HG03378 (cell line): ENCODE measurements at regions not wholly inside any gene's neighbourhood (a gene's known extent, or its start where the extent isn't known, plus 50 kb on each side); places are given as distances from the start of the nearest gene placed in this dataset.

Experiments
- ATAC-seq: cut with Tn5 transposase; IDR thresholded peaks from one replicate; pipeline ENCODE4 v1.9.1; 2021; ENCODE audit warnings: mild to moderate bottlenecking, moderate library complexity; ENCODE audit not compliant: unreplicated experiment

DNA sequence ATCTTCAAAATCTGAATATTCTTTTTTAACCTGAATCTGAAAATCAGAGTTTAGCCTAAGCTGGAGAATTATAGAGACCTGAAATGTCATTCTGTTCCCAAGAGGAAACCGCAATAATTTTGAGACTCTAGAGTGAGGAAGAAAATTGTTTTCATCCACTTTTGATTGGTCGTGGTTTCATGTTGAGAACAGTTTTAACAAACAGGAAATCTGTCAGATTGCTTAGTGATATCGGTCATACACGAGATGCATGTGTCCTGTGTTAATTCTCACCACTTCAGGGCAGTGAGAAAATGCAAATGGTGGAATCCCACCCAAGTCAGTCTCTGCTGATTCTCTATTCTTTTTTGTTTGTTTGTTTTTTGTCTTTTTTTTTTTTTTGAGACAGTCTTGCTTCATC, 1498.5 kb upstream of the TMEM132C start:
- no peak for ATAC-seq

DNA sequence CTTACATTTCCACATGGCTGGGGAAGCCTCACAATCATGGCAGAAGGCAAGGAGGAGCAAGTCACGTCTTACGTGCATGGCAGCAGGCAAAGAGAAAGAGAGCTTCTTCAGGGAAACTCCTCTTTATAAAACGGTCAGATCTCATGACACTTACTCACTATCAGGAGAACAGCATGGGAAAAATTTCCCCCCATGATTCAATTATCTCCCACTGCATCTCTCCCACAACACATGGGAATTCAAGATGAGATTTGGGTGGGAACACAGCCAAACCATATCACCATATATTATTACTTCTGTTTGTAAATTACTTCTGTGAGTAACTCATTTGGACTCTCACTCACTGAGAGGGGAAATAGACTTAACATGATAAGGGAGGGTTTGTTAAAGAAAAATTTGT, 1496.8 kb upstream of the TMEM132C start:
- no peak for ATAC-seq

DNA sequence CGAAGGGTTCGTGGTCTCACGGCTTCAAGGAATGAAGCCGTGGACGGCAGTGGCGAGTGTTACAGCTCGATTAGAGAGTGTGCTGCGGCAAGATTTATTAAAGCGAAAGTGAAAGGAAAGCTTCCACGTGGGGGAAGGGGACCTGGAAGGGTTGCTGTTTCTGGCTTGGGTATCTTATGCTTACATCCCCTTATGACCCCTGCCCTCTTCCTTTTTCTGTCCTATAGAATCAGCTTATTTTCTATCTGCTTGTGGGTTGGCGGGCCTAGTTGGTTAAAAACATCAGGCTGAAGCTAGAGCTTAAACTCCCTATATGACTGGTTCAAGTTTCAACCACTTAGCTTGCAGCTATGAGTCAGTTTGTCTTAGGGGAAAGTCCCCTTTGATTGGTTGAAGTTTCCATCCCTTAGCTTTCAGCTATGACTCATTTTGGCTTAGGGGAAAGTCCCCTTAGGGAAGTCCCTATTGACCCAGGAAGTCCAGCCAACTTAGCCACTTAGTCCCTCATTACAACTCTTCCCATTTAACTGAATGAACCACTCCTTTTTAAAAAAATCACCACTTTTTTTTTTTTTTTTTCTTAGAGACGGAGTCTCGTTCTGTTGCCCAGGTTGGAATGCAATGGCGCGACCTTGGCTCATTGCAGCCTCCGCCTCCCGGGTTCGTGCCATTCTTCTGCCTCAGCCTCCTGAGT, 1494.7 kb upstream of the TMEM132C start:
- ATAC-seq: peak; percentile 84

DNA sequence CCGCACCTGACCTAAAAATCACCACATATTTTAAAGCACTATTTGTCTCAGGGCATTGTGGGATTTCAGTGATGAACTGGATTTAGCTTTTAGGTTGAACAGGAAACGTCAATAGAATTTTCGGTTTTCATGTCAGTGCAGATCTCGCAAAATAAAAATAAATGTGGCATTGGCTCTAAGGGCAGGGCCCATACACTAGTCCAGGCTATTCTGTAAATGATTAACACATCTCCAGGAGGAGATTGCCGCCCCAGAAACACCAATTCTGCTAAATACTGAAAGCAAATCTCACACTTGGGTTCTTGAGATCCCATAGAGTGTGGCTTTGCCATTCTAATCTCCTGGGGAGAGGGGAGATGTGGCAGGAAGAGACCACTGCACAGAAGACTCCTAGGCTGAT, 1494.0 kb upstream of the TMEM132C start:
- no peak for ATAC-seq

DNA sequence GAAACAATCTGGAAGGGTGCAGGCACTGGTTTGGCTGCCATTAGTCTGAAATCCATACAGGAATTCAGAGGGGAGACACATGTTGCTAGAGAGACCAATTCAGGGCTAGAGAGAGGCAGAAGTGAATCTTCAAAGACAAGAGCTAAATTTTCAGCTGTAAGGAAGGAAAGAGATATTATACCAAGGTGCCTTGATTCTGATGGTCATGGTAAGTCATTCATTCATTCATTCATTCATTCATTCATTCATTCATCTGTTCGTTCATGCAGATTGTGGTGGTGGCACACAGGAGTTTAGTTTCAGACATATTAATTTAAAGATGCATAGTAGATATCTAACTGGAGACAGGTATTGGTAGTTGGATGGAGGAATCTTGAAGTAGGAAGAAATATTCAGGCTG, 1493.5 kb upstream of the TMEM132C start:
- no peak for ATAC-seq

DNA sequence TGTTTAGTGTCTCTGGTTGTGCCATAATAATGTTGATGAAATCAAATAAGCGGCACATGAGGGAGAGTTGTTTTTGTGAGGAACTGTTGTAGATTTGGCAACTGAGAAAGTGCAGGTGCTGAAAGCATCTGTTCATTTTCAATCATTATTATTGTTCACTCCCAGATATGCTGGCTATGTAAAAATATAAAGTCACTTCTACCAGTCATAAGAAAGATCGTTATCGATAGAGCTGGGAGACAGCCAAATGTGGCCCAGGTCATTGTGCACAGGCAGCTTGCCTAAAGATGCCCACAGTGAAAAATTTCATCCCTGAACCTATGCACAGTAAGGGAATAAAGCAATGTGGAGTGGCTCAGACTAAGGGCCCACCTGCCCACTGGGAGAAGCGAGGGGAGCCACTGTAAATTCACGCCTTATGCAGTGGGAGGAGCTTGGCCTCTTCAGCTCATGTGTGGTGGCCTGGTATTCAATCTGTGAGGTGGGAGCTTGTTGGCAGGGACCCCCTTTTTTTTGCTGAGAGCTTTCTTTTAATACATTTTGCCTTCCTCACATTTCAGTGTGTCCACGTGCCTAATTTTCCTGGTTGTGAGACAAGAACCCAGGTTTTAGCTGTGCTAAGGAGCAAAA, 1490.8 kb upstream of the TMEM132C start:
- ATAC-seq: no peak

DNA sequence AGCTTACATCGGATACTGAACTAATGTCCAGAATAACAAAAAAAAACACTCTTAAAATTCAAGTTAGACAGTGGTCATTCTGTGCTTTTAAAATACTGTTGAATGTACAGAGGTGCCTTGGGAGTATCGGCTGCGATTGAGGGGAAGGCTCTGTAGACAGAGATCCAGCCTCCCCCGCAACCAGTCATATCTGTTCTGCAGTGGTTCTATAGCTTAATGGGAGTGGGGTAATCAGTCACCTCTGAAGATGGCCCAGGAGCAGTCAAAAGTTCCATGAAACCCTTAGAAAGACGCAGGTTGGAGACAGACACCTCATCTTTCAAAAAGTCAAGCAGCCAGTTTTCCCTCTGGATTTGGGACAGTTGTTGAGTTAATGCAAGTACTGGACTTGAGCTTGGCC, 1486.6 kb upstream of the TMEM132C start:
- ATAC-seq: no peak

DNA sequence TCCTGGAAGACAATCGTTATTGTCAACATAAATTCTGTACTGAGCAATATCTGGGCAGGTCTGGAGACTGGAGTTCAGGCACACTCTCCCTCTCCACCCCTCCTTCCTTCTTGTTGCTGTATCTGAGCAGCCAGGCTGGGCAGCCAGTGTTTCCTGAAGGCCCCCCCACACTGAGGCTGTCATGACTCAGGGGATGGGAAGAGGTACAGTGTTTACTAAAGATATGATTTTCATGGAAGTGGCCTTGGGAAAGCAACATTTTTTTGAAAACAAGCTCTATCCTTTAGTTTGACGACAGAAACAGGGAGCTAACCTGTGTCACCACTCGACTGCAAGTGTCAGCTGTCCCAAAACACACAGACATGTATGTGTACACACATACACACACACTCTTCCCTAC, 1485.4 kb upstream of the TMEM132C start:
- ATAC-seq: no peak

DNA sequence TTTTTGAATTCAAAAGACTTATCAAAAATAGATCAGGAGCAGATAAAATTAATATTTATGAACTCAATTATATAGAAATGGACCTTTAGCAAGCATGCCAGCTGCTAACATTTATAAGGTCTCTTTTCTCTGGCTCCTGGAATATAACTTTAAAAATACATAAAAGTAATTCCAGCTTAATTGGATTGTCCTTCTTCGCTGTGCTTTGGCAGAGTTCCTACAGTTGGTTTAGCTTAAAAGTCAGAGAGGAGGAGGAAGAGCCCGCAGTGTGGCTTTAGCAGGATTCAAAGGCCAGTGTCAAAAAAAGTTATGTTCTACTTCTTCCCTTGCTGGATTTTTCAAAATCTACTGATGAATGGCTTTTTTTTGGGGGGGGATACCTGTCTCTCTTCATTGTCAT, 1484.9 kb upstream of the TMEM132C start:
- no peak for ATAC-seq

DNA sequence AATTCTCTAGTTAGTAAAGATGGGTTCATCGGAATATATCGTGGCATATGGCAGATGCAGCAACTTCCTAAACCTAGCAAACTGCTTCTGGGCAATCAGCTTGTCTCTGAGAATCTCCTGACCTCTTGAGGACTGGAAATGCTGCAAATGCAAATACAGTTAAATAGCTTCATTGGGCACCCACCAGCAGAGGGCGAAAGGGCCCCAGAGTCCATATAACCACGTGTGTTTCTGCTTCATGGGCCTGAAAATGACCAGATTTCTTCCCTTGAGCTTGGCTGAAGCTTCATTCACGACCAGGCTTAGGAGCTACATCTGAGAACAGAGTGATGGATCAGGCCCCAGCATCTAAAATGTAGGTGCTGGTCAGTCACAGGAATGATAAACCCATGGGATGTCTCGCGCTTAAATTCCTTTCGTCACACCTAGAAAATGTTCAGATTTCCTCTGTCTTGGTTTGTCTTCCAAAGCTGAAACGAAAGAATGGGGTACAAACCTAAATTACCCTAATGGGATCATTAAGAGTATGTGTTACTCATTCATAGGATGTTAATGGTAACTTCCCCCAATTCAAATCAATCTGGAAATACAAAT, 1482.5 kb upstream of the TMEM132C start:
- ATAC-seq: no peak

DNA sequence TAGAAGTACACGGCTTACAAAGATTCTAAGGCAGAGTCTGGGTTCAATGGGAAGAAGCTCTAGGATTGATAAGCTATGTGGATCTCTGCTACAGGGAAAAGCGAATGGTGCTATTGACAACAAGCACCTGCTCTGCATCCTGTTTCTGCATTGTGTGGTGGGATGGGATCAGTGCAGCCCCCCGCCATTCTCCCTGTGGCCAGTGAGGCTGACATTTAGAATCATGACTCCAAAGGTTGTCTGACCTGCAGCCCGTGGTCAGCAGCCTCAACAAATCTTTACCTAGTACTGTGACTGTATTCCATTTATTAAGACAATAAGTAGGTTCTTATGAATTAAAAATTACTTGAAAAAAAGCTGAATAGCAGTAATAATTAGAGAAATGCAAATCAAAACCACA, 1477.0 kb upstream of the TMEM132C start:
- no peak for ATAC-seq

DNA sequence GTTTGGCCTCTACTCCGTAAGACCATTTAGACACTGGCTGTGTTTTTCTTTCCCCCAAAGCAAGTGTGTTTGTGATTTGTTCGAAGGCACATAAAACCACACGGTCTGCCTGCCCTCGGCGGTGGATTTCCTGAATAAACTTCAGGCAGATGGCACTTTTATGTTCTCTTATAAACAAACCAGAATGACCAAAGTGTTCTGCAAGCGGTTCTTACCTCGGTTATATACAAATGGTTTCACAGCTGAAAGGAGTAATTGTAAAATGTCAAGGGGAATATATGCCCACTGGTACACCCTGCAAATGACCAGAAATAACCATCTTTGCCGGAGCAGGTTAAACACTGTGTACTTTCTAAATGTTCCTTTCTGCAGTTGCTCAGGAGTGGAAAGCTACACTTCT, 1475.8 kb upstream of the TMEM132C start:
- no peak for ATAC-seq

DNA sequence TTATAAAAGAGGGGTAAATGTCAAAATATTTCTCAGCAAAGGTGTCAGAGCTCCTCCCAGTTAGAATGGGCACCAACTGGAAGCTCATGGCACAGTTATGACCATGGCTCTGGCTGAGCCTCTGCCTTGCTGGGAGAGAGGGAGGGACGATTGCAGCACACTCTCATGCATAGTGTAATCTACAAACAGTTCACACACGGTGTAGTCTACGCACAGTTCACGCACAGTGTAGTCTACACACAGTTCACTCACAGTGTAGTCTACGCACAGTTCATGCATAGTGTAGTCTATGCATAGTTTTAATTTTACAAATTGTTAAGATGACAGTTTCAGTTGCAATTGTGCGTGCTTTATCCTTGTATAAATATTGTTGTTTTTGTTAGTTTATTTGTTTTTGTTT, 1474.6 kb upstream of the TMEM132C start:
- ATAC-seq: no peak

DNA sequence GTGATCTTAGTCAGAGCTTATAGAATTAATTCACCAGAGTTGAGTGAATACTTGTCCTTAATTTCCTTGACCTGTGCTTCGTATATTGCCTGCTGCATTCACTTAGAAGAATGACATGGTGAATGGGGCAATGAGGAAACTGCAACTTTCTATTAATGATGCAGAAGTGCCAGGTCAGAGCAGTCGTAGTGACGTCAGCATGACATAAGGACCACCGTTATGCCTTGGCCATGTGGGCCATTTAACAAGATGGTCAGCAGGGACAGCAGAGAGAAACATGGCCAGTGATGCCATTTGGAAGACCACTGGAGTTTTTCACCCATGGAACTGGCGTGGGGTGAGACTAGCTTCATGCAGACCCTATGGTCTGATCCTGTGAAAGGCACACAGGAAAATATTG, 1469.4 kb upstream of the TMEM132C start:
- no peak for ATAC-seq

DNA sequence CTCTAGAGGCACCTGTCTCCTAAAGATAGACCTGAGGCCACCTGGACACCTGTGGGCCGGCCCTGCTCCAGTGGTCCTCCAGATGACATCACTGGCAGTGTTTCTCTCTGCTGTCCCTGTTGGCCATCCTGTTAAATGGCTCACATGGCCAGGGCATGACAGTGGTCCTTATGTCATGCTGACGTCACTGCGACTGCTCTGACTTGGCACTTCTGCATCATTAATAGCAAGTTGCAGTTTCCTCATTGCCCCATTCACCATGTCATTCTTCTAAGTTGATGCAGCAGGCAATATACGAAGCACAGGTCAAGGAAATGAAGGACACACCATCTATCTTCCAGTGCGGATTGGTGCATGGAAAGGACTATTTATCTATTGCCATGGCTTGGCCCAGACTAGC, 1468.5 kb upstream of the TMEM132C start:
- ATAC-seq: no peak

DNA sequence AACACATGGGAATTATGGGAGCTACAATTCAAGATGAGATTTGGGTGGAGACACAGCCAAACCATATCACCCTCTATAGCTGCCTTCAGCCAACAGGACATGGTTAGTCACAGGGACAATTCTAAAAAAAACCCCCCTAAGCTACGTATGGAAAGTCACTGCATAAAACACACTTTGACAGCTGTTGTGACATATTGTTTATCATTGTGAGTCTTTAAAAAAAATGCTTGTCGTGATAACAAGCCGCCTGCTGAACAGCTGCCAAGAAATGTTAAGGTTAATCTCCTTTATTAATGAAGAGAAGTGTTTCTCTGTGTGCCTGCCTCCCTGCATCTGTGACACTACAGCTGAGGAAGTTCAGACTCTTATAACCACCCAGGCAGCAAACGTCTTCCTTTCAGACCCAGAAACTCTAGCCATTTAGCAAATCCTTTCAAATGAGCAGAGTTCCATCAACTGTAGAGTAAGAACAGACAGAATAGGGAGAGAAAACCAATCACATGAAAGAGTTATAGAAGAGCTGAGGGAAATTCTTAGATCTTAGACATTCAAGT, 1459.6 kb upstream of the TMEM132C start:
- no peak for ATAC-seq

DNA sequence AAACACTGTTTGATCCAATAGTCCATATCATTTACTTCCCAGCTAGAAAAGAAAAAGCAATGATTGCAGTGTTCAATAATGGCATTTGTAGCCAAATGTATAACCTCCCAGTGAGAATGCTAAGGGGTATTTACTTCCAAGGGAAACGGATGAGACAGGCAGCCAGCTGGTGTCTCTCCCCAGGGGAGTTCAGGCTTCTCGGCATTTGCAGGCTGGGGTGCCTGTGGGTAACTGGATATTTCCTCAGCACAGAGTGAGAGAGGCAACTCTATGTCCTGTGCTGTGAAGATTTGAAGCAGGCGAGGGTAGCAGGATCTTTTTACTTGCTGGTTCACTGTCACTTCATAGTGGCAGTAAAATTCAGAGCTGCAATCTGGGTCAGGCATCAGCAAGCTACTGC, 1455.6 kb upstream of the TMEM132C start:
- ATAC-seq: no peak

DNA sequence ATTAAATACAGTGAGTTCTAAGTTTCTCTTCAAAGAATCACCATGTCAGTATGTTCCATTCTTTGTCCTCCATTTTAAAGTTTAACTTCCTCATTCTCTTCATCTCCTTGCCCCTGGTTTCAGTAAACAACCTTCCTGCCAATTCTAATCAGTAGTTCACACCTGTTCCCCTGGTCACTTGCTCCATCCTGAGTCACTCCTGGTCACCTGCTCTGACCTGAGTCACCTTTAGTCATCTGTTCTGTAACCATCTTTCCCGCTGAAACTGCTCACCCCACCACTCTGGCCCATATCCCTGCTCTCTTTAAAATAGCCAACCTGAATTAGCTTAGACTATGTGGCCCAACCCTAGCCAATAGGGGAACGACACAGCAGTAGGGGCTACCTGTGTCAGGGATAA, 1447.4 kb upstream of the TMEM132C start:
- ATAC-seq: no peak

DNA sequence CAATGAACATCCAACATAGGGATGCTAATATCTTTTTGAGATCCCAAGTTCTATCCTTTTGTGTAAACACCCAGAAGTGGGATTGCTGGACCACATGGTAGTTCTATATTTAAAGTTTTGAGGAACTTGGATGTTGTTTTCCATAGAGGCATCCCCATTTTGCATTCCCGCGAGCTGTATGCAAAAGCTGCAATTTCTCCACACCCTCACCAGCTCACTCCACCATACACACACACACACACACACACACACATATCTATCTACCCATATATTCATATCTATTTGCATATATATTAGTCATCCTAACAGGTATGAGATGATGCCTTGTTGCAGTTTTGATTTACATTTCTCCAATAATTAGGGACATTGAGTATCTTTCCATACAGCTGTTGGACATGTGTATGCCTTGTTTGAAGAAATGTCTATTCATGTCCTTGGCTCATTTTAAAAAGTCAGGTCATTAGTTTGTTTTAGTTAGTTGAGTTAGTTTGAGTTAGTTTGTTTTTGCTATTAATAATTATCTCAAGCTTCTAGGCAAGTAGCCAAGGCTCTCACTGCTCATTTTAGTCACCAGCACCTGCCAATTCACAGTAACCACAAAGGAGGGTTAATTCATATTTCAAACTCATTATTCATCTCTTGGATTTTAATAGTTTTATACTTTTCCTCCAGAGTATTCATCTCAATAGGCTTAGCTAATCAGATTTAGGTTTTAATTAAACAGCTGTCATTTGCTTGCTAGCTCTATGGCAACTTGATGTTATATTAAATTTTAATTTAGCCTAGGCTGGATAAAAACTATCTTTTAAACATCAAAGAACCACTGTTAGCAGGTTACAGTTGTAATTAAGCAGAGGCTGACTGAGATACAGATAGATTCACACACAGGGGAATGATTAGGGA, 1435.9 kb upstream of the TMEM132C start:
- ATAC-seq: no peak

DNA sequence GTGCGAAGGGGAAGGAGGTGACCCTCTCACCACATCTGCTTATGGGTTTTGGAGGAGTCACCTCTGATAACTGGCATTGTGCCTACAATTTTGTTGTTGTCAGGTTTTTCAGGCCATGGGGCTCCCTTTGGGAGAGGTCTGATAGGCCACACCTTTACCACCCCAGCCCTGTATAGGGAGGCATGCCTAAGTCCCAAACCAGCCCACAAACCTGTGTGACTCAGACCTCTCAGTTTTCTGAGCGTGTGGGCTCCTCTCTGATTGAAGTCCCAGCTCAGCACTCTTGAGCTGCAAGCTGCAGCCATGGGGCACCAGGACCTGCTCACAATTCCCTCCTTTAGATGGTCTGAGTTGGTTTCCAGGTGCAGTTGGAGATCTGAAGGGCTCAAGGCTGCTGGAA, 1429.3 kb upstream of the TMEM132C start:
- ATAC-seq: no peak

DNA sequence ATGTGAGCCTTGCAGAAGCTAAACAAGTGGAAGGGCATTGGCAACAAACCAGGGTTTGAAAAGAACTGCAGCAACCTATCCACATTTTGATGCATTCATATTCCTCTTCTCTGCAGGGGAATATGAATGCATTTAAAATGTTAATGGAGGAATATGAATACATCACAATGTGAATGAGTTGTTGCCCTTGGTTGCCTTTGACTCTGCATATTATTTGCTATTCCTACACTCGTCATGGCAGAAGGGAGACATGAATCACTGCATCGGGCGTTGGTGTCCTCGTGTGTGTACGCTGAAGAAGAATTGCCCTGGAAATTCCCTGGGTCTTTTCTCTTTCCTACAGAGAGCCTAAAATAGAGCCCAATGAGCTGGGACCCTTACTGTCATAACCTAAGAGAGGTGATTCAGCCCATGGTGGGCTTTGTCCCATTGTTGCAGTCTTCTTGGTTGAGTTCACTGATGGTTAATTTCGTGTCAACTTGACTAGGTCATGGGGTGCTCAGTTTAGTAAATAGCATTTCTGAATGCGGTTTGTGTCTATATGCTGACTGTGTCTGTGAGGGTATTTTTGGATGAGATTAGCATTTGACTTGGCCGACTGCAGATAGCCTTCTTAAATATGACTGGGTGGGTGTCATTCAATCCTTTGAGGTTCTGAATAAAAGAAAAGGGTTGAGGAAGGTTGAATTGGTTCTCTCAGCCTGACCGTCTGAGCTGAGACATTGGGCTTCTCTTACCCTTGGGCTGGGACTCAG, 1422.9 kb upstream of the TMEM132C start:
- ATAC-seq: no peak
